GM12878 (cell line): ENCODE measurements at regions not wholly inside any gene's neighbourhood (a gene's known extent, or its start where the extent isn't known, plus 50 kb on each side); places are given as distances from the start of the nearest gene placed in this dataset.

Experiments
- ATAC-seq: fragments of 200-7000 bp; cut with Tn5 transposase; 3 replicates; pipeline ENCODE4 v1.9.1; 2020; ENCODE audit warnings: mild to moderate bottlenecking, moderate library complexity
- BruUV-seq: library from RNA; stranded (reverse); fragments of 400-500 nt; replicated peaks from 2 replicates; lab custom pipeline; 2021; lab: Mats Ljungman, UMichigan
- CTCF ChIA-PET: fragments of 300-600 bp; sonication (Branson Sonifier 250); formaldehyde crosslinking; extraction: SDS; loops from one replicate; lab custom pipeline; 2021; ENCODE audit warnings: inconsistent platforms; lab: Yijun Ruan, JAX
- POLR2A ChIA-PET: fragments of 350-600 bp; formaldehyde crosslinking; extraction: SDS; loops from one replicate; lab custom pipeline; 2021; ENCODE audit warnings: inconsistent platforms; lab: Charles Lee
- RAD21 ChIA-PET: fragments of 300-600 bp; sonication (Branson Sonifier 250); formaldehyde crosslinking; loops from one replicate; lab custom pipeline; 2023; ENCODE audit warnings: antibody characterized with exemption; ENCODE audit not compliant: unreplicated experiment; lab: Charles Lee
- SMC1A ChIA-PET: fragments of 300-600 bp; sonication (Branson Sonifier 250); formaldehyde crosslinking; loops from one replicate; lab custom pipeline; 2023; ENCODE audit not compliant: unreplicated experiment, uncharacterized antibody; lab: Charles Lee
- DNase-seq: peaks from one replicate; pipeline ENCODE4 v3.0.0-alpha.2; 2011; ENCODE audit warnings: low read depth, low spot score
- FAIRE-seq: peaks from 3 replicates; lab custom pipeline; 2011; peaks lifted over from hg19 to GRCh38; lab: Jason Lieb, UNC
- H2AFZ ChIP-seq: 2 replicates; pipeline ENCODE4 v1.6.0; 2011; ENCODE audit warnings: low read depth, low read length, control low read depth; ENCODE audit not compliant: control insufficient read depth
- H3K27ac ChIP-seq: 2 replicates; pipeline ENCODE4 v1.5.1; 2011; ENCODE audit warnings: control low read depth; ENCODE audit not compliant: control insufficient read depth, insufficient read depth
- H3K27me3 ChIP-seq, 2 experiments: replicated peaks in 1 of 2; 2 replicates each; pipeline versions ENCODE4 v1.6.0 to v1.6.1; 2011; ENCODE audit warnings: low read length in 1 of 2; ENCODE audit not compliant: control insufficient read depth in 2 of 2, insufficient read depth in 2 of 2
- H3K36me3 ChIP-seq, 2 experiments: 2 replicates each; pipeline ENCODE4 v1.5.1; 2011; ENCODE audit warnings: low read length in 1 of 2; ENCODE audit not compliant: control insufficient read depth in 2 of 2, insufficient read depth in 2 of 2
- H3K4me1 ChIP-seq: 2 replicates; pipeline ENCODE4 v1.6.1; 2011; ENCODE audit warnings: mild to moderate bottlenecking, low read length, moderate library complexity, mixed read lengths; ENCODE audit not compliant: control insufficient read depth, insufficient read depth
- H3K4me2 ChIP-seq: 2 replicates; pipeline ENCODE4 v1.6.0; 2011; ENCODE audit warnings: control low read depth; ENCODE audit not compliant: control insufficient read depth, insufficient read depth
- H3K4me3 ChIP-seq: fragments of 200-600 bp; sonication (generic); 2 replicates; pipeline ENCODE4 v1.5.1; 2016
- H3K79me2 ChIP-seq: 2 replicates; pipeline ENCODE4 v1.6.0; 2011; ENCODE audit warnings: low read length; ENCODE audit not compliant: control insufficient read depth, insufficient read depth
- H3K9ac ChIP-seq: 2 replicates; pipeline ENCODE4 v1.8.0; 2011; ENCODE audit warnings: low read length, control low read depth, mixed read lengths; ENCODE audit not compliant: control insufficient read depth, insufficient read depth
- H3K9me3 ChIP-seq: replicated peaks from 3 replicates; pipeline ENCODE4 v1.5.1; 2011; ENCODE audit warnings: mild to moderate bottlenecking, low read length; ENCODE audit not compliant: control insufficient read depth, insufficient read depth
- H4K20me1 ChIP-seq: 2 replicates; pipeline ENCODE4 v1.6.0; 2011; ENCODE audit not compliant: control insufficient read depth, insufficient read depth
- CUX1 ChIP-seq: IDR thresholded peaks from 2 replicates; pipeline ENCODE4 v1.6.1; 2012; ENCODE audit warnings: improper control_type of control experiment, low read depth, low read length; ENCODE audit not compliant: insufficient replicate concordance
- GABPA ChIP-seq: IDR thresholded peaks from 2 replicates; pipeline ENCODE4 v1.6.1; 2014; ENCODE audit warnings: antibody characterized with exemption, low read depth, mild to moderate bottlenecking, inconsistent platforms
- GATAD2B ChIP-seq: fragments of 450-650 bp; conservative IDR thresholded peaks from 2 replicates; pipeline ENCODE4 v1.6.1; 2017; ENCODE audit warnings: low read depth, mild to moderate bottlenecking, moderate library complexity
- MTA3 ChIP-seq: IDR thresholded peaks from 2 replicates; pipeline ENCODE4 v1.6.1; 2012; ENCODE audit warnings: low read length, inconsistent platforms, borderline replicate concordance
- NRF1 ChIP-seq: conservative IDR thresholded peaks from 2 replicates; pipeline ENCODE4 v1.6.1; 2011; ENCODE audit warnings: mild to moderate bottlenecking, low read depth, low read length, improper control_type of control experiment
- RELB ChIP-seq: fragments of 450-650 bp; IDR thresholded peaks from 2 replicates; pipeline ENCODE4 v1.6.1; 2017; ENCODE audit warnings: low read depth, mild to moderate bottlenecking, moderate library complexity
- SMC3 ChIP-seq: IDR thresholded peaks from 2 replicates; pipeline ENCODE4 v1.6.1; 2011; ENCODE audit warnings: low read length, improper control_type of control experiment, borderline replicate concordance
- SREBF2 ChIP-seq: IDR thresholded peaks from 2 replicates; pipeline ENCODE4 v1.6.1; 2012; ENCODE audit warnings: mild to moderate bottlenecking, low read length
- TAF1 ChIP-seq: IDR thresholded peaks from 2 replicates; pipeline ENCODE4 v1.6.1; 2011; ENCODE audit warnings: mild to moderate bottlenecking, low read depth, low read length, borderline replicate concordance
- TCF7 ChIP-seq: IDR thresholded peaks from 2 replicates; pipeline ENCODE4 v1.6.1; 2014; ENCODE audit warnings: antibody characterized with exemption, borderline replicate concordance
- USF2 ChIP-seq: IDR thresholded peaks from 2 replicates; pipeline ENCODE4 v1.6.1; 2011; ENCODE audit warnings: low read depth, low read length, improper control_type of control experiment, borderline replicate concordance
- YBX1 ChIP-seq: fragments of 450-650 bp; IDR thresholded peaks from 2 replicates; pipeline ENCODE4 v1.6.1; 2016; ENCODE audit warnings: antibody characterized with exemption
- YY1 ChIP-seq: IDR thresholded peaks from 2 replicates; pipeline ENCODE4 v1.6.1; 2011; ENCODE audit warnings: low read depth, mild to moderate bottlenecking, low read length
- ZBTB33 ChIP-seq: fragments of 450-650 bp; IDR thresholded peaks from 2 replicates; pipeline ENCODE4 v1.6.1; 2017; ENCODE audit warnings: mild to moderate bottlenecking
- ZNF274 ChIP-seq: IDR thresholded peaks from one replicate; pipeline ENCODE4 v1.8.0; 2011; ENCODE audit not compliant: insufficient read length, insufficient read depth
- ZZZ3 ChIP-seq: IDR thresholded peaks from 2 replicates; pipeline ENCODE4 v1.6.1; 2011; ENCODE audit warnings: low read depth; ENCODE audit not compliant: control insufficient read depth, insufficient read length
- WGBS: methylation state at CpG from one replicate; pipeline ENCODE4 v1.1.6; 2016; ENCODE audit warnings: low lambda C conversion rate; ENCODE audit not compliant: insufficient replicate concordance, insufficient coverage; ENCODE audit errors: missing lambda C conversion rate; 5-methylcytosine and 5-hydroxymethylcytosine counted together
- in situ Hi-C: fragments of 300-500 bp; cut with MboI; formaldehyde crosslinking; loops from 9 replicates; pipeline ENCODE4 v1.14.3; 2018; ENCODE audit warnings: mixed read lengths
- intact Hi-C: fragments of 100-400 bp; cut with micrococcal nuclease; formaldehyde crosslinking; loops from one replicate; pipeline ENCODE4 v1.14.2; 2022; ENCODE audit not compliant: unreplicated experiment

DNA sequence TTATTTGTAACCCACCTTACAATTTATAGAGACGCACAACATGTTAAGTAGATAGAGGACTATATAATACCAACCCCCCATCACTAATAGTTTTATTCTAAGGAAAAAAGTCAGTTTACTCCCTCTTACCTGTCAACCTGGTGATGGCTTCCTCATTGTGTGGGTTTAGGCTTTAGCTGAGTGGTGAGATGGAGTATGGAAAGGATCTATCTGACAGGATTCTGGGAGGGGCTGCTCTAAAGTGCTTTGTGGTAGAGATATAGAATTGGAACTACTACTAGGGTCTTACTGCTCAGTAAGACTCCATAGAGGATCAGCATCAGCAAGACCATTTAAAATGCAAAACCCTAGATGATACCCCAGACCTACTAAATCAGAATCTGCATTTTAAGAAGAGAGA is 82.1 kb upstream of the IFNE start:
- ChIA-PET POLR2A (no interaction called here), SMC1A (no interaction called here), RAD21 (no interaction called here), CTCF (interaction anchor here (0.6 kb wide), 1 partner anchor 820 kb away, joined by 3 read pairs; no protein-coding TSS in a partner anchor)
- FAIRE-seq, result no peak
- no peaks in the 10 kb centered on the region for H3K4me1 ChIP-seq
- no peaks in the 10 kb centered on the region for H3K36me3 ChIP-seq
- in situ Hi-C loops (no loop called here), intact Hi-C loops (no loop called here)
- H3K4me2 ChIP-seq, result no peak overlapping the region
- no peaks in the 10 kb centered on the region for H3K79me2 ChIP-seq
- ATAC-seq, result no peak
- no TSS peak for BruUV-seq
- H4K20me1 ChIP-seq, result no peaks in the 10 kb centered on the region
- H3K9me3 ChIP-seq, result no peaks in the 10 kb centered on the region
- no peak overlapping the region for H3K27ac ChIP-seq
- H3K27me3 ChIP-seq, result peaks cover under 1 to 6% of the 10 kb centered on the region in 2 experiments; a peak in 3 of 4 replicates
- TF ChIP-seq GATAD2B (no peak), ZZZ3 (no peak), YBX1 (no peak), ZBTB33 (no peak), YY1 (no peak), NRF1 (no peak), TCF7 (no peak), USF2 (no peak), SMC3 (no peak), GABPA (no peak), RELB (no peak), CUX1 (no peak), SREBF2 (no peak), MTA3 (no peak), TAF1 (no peak), ZNF274 (no peak)
- no peak overlapping the region for H3K4me3 ChIP-seq
- H3K9ac ChIP-seq, result no peak overlapping the region
- DNase-seq, result no peak
- no peak overlapping the region for H2AFZ ChIP-seq
- WGBS, result 100% methylated on average over 1 of the region's 1 CpG
